Limb (tissue), 2 donors: ENCODE measurements at regions not wholly inside any gene's neighbourhood (a gene's known extent, or its start where the extent isn't known, plus 50 kb on each side); places are given as distances from the start of the nearest gene placed in this dataset.

Experiments
- DNase-seq, 2 donors: peaks; one replicate each; pipeline ENCODE4 v3.0.0-alpha.2; 2016; ENCODE audit errors: extremely low spot score in 2 of 2

DNA sequence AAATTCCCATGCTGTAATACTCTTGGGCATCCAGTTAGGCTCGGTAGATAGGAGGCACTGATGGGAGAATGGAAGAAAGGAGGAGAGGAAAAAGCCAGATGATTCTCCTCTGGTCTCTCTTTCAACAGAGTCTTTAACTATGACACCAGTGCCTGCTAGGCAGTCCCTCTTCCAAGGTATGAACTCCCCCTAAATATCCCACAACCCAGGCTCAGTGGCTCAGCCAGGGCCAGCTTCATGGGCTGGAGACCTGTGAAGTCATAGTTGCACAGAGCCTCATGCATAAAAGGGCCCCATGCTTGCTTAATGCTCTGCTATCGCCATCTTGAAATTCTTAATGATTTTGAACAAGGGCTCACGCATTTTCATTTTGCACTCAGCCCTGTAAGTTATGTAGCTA is 869.2 kb upstream of the GCFC2 start:
- DNase-seq = no peak

DNA sequence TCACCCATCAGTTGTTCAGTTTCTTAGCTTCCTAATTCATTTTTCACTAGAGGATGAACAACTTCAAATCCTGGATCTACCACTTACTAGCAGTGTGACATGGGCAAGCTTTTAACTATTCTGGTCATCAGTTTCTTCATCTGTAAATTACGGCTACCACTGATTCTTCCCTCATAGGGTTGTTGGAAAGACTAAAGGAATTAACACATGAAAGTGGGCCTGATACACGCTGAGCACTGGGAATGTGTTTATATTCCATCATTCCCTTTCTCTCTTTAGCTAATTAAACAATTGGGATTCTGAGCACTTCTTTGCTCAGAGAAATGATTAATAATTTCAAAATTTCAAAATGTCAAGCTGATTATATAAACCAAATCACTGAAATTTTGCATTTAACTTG is 862.3 kb upstream of the GCFC2 start:
- DNase-seq = no peak

DNA sequence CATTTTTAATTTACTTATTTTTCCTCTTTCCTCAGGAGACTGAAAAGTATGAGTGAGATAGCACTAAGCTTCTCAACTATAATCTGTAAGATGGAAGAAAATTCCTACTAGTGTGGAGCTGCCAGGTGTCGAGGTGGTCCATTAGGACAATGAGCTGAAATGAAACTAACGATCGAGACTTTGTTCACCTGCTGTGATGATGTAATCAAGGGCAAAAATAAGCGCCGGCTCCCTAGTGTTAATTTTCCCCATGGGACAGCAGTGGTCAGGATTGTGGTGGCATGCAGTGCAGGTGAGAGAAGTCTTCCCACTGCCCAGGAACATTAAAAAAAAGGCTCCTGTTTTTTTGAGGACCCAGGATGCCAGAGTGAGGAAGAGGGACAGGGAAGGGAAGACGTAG is 859.1 kb upstream of the GCFC2 start:
- DNase-seq = no peak

DNA sequence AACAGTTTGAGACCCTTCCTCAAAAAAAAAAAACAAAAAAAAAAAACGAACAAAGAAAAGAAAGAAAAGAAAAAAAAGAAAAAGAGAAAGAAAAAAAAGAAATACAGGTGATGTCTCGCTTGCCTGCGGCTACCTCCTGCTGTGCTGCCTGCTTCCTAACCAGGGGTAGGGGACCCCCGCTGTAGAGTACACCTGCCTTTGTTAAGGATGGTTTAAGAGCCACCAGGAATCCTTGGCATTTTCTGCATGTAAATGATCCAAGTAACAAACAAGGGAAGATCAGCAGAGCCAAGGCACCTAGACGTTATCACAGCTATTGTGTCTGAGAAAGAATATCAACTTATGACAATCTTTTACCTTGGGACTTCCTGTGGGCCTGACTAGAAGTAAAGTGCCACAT is 856.8 kb upstream of the GCFC2 start:
- no peak for DNase-seq

DNA sequence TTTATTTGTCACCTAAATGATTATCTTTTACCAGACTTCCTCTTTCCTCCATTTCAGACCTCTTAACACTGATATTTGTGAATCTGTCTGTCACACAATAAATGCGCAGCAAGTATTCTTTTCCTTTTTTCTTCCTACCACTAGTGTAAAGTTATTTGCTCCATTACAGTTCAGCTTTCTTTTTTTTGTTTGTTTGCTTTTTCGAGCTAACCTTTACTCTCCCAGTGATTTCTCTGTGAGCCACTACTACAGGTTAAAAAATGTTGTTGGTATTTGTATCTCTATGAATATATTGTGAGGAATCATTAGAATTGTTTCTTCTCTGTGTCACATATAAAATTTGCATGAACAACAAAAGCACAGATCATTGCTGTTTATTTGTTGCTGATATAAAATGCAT is 854.0 kb upstream of the GCFC2 start:
- DNase-seq = no peak

DNA sequence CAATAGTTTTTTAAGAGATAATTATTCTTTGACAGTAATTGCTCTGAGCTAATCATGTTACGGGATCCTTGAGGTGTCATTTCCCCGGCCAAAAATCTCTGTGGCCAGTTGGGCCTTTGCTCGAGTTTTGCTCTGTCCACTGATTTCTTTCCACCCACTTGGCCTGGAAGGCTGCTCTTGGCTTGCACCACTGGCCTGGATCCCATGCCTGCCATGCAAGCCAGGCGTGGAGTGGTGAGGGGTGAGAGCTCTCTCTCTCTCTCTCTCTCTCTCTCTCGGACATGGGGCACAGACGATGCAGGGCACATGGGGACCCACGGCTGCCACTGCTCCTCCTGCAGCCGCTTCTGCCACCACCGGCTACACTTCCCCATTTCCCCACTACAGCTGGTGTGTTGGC is 853.0 kb upstream of the GCFC2 start:
- DNase-seq = no peak

DNA sequence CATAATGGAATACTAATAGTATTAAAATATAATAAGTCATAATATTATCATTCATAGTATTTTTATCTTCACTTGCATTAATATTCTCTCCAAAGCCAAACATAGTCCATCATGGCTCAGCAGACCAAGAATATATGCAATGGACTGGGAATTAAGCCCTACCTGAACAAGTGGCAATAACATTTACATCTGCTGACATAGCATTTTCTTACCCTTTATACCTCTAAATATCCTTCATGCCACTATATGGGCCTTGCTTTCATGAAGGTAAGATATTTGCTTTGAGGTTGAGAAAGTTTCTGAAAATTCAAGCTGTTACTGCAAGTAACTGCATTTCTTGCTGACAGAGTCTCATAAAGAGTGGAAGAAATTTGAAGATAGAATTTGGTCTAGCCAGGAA is 847.4 kb upstream of the GCFC2 start:
- no peak for DNase-seq

DNA sequence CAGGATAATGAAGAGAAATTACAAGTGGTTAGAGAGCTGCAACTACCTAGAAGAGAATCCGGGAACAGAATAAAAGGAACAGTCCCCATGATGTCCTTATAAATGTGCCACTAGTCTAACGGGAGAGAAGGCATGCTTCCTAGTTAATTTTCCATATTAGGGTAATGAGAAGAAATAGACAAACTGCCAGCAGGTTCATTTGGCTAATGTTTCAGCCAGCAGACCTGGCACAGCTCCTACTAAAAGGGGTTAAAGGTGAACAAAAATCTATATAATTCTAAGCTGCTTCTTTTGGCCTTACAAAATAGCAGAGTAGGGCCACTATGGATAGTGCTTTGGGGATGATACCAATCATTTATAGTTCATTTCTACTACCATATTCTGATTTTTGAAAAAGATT is 845.3 kb upstream of the GCFC2 start:
- DNase-seq = no peak

DNA sequence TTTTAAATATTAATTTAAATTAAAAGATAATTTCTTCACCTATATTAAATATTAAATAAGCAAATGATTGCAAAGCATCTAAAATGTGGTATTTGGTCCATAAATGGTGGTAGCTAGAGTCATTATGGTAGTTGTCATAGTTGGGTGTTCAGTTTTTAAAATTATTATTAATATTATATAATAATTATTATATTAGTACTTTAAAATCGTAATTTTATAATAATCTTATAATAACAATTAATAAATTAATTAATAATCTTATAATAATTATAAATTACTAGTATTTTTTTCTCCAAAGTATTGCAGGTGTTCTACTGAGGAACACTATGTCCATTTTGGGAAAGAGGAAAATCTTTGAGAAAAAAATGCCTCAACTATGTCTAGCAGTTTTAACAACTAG is 835.5 kb upstream of the GCFC2 start:
- DNase-seq = no peak

DNA sequence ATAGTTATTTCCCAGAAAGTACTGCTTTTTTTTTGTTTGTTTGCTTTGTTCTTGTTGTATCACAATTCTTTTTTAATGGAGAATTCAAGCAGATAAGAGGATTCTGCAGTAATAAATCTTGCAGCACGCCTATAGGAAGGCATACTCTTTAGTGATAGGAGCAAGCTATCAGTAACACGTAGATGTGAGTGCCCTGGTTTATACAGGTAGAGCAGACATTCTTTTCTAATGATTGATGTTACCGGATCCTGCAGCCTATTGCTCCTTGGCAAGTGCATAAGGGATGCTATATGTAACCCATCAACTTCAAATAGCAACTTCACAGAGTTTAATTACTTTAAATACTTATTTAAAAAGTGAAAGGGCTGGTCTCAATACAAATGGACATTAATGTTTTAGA is 834.2 kb upstream of the GCFC2 start:
- no peak for DNase-seq

DNA sequence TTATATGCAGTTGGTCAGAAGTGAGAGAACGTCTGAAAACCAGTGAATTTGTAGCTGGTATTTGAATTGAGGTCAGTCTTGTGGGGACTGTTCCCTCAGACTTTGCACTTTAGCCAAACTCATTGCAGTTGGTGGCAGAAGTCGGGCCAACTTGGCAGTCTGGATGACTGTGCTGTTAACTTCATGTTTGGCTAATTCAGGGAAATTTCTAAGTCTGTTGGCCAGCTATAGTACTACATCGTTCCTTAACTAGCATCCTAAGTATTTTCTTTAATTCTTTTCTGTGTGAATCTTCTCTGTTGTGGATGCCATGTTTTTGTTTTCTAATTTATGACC is 806.8 kb upstream of the GCFC2 start:
- DNase-seq = no peak

DNA sequence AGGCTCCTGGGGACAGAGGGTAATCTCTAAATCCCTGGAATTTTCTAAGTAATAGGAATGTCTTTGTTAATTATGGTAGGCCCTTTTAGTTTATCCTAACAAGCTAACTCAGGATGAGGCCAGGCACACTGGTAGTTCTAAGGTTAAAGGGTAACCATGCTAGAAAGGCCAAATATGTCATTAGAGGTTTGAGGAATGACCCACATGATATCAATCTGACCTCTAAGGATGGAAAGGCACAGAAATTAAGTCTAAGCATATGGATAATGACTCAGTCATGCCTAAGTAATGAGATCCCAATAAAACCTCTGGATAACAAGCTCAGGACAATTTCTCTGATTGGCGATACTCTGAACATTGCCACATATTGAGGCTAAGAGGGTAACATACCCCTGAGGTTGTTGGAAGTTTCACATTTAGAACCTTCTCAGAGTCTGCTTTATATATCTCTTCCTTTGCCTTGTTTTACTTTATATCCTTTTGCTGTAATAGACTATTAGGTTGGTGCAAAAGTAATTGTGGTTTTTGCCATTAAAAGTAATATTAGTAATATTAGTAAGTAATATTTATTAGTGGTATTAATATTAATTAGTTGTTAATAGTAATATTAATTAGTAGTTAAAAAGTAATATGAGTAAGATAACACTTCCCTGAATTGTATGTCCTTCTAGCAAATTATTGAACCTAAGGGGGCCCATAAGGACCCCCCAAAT is 806.3 kb upstream of the GCFC2 start:
- DNase-seq = no peak

DNA sequence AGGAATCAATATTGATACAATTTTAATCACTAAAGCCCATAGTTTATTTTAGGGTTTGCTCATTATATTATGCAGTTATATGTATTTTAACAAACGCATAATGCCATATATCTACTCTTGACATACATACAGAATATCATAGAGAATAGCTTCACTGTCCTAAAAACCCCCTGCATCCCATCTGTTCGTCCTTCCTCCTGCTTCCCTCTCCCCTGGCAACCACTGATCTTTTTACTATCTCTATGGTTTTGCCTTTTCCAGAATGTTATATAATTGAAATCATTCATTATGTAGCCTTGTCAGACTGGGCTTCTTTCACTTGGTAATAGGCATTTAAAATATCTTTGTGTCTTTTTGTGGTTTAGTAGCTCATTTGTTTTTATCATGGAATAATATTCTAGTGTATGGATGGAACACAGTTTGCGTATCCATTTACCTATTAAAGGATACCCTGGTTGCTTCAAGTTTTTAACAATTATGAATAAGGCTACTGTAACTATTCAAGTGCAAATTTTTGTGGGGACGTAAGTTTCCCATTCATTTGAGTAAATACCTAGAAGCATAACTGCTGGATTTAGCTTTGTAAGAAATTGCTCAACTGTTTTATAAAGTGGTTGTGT is 801.6 kb upstream of the GCFC2 start:
- DNase-seq = no peak

DNA sequence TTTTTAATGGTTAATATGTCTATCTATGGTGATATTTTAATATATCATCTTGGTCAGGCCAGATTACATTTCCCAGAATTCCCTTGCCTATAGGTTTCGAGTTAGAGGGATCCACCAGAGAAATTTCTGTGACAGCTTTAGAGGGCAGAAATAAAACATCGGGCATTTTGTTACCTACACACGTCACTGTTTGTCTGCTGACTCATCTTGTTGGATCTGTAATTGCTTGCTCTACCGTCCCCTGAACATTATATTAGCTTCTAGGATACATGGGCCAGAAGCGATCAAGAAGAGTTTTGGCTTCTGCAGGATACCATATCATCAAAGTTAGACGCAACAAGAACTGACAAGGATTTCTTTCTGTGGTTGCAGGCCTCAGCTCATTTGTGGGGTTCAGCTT is 795.8 kb upstream of the GCFC2 start:
- DNase-seq = no peak

DNA sequence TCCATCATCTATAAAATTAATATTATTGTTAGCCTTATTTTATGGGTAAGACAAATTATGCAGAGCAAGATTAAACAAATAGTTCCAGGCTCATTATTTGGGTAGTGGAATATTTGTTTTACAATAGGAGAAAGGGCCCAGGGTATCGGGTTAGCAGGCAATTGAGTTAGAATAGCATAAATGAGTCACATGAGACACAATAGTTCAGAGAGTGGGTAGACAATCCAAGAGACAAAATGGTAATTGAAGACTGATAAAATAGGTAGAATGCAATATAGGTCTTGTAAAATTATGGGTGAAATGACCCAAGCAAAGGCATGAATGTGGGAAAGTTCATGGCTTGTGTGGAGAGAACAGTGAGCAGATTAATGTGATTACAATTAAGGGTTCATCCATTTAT is 790.9 kb upstream of the GCFC2 start:
- DNase-seq = no peak

DNA sequence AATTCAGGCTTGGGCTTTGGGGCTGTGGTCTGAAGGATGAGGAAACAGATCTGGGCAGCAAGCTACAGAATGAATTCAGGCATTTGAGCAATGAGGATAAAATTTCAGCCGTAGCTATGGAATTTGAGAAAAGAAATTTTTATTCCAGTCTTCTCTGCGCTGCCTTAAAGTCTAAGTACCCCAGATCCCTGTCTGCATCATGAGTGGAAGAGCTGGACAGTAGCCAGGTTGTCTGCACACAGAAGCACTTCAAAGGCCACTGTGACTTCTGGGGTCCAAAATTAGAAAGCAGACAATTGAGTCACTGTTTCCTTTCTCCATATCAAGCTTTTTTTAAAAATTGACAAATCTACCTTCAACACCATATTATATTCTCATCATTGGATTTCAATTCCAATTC is 787.6 kb upstream of the GCFC2 start:
- peak in 1 of 2 donors; percentile 9 for DNase-seq

DNA sequence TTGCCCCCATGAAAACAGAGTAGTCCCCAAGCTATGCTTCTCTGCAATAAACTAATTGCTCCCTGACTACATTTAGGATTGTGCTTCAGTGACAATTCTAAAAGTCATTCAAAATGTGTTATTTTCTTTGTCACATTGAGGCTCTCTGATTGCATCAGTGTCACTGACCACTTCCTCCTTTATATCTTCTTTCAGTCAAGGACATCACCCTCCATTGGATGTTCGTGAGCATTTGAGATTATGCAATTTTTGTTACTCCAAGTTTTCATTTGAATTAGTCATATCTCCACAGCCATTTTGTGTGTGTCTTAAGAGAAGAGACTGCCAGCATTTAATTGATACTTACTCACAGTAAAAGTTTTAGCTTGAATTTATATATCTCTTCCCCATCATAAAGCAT is 780.8 kb upstream of the GCFC2 start:
- no peak for DNase-seq

DNA sequence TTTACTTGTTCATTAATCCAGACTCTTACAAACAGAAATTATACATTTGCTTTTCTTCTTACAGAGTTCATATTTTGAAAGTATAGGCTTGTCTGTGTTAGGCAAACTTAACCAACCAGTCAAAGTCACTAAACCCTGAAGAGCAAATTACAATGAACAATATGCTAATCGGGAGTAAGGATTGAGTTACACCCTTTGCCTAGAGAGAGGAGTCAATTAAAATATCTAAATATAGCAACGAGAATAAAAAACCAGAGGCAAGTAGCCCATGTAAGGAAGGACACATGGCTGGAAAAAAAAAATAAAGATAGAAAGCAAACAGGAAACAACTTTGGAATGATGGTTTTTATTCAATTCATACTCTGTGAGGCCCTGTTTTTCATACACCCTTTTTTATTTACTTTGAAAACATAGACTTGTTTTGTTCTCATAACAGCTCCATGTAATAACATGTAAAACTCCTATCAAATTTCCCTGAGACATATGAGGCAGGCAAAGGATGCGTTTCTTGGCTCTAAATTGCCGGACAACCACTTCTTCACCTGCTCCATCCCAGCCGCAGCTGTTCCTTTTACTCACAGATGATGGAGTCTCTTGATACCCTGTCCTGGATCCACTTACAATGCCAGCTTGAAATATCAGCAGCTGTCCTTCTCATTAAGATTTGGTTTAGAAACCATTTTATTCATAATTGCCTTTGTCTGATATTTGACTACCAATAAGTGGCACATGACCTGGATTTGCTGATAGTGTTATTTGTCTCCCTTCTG is 767.7 kb upstream of the GCFC2 start:
- DNase-seq = peak; percentile 31 to 43

DNA sequence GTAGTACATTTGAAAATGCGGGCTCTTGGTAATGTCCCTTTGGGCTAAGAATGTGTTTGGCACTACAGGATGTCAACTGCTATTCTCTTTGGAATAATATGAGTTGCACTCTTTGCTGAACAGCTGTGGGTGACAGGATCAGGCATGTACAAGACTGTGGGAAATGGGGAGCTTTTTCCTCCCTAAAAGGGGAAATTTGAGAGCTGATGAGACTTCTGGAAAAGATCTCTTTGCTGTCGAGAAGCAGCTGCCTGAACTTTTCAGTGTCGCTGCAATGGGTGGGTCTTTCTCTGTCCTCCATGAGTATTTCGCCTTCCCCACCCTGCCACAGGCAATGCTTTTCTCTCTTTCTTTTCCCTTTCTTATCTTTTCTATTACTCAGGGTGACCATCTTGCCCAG is 762.2 kb upstream of the GCFC2 start:
- no peak for DNase-seq

DNA sequence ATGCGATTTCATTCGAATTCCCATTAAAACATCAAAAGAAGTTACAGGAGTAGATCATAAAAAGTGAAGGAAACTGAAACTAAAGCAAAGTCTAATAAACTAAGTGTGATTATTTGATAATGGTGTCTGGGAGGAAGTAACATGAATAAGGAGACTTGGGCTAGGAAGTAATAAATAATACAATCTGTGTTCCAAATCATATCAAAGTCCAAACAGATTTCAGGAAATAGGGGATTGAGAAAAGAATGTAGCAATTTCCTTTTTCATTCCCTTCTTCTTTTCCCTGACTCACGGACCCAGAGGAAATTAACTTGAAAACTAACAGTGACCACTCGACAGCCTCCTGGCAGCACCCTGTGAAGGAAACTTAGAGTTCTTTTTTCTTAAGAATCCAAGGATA is 758.4 kb upstream of the GCFC2 start:
- DNase-seq = no peak

DNA sequence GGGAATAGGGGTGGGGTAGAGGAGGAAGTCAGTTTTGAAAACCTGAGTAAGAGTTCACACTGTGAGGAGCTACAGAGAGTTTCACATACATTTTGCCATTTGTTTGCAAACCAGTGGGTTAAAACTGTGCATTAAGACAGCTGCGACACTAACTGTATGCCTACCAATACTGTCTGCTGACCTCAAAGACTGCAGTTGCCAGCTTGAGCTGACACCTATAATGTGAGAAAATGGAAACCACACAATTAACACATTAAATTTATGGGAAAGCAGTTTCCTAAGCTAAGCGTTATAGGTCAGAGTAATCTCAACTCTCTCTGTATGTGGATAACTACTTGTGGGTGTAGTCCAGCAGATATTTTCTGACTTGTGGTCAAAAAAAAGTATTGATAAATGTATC is 756.6 kb upstream of the GCFC2 start:
- no peak for DNase-seq

DNA sequence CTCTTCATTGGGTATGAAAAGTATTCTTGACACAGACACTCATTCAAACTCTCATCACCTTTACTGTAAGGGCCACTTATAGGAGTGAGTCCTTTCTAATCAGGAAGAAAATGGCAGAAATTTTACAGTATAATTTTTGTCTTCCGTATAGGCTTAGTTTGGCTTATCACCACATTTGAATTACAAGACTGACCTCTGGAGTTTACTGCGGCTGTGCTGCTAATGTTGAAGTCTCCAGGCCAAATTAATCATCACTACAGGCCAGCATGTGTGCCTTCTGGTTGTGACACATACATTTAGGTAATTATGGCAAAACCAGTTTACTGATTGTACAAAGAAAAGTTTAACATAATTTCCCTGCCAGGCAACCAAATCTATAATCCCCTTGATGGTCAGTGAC is 753.6 kb upstream of the GCFC2 start:
- no peak for DNase-seq

DNA sequence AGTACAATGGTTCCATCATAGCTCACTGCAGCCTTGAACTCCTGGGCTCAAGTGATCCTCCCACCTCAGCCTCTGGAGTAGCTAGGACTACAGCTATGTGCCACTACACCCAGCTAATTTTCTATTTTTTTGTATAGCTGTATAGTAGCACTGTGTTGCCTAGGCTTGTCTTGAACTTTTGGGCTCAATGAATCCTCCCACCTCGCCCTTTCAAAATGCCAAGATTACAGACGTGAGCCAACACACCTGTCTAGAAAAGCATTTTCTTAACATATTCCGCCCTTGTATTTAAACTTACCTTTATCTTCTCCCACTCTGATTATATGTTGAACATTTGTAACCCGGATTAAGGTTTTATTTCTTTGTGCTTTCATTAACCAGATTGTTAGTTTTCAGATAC is 750.7 kb upstream of the GCFC2 start:
- no peak for DNase-seq
